K562 (cell line): ENCODE measurements at regions not wholly inside any gene's neighbourhood (a gene's known extent, or its start where the extent isn't known, plus 50 kb on each side); places are given as distances from the start of the nearest gene placed in this dataset.

Experiments used
- ATAC-seq: fragments of 200-7000 bp; cut with Tn5 transposase; 3 replicates; pipeline ENCODE4 v1.9.1; 2020; ENCODE audit warnings: moderate library complexity
- BruUV-seq: library from RNA; stranded (reverse); fragments of 400-500 nt; replicated peaks from 2 replicates; lab custom pipeline; 2021; lab: Mats Ljungman, UMichigan
- CTCF ChIA-PET: fragments of 300-600 bp; formaldehyde crosslinking; extraction: SDS; loops from one replicate; lab custom pipeline; 2021; ENCODE audit warnings: low intra/inter-chr PET ratio; lab: Yijun Ruan, JAX
- POLR2A ChIA-PET: fragments of 300-600, 350-650 bp; sonication (Branson Sonifier 250); formaldehyde crosslinking; extraction: SDS; loops from one replicate; lab custom pipeline; 2021; ENCODE audit warnings: antibody characterized with exemption, inconsistent platforms; lab: Yijun Ruan, JAX
- DNase-seq, 4 experiments: peaks; one replicate each; pipeline versions ENCODE4 v3.0.0 to v3.0.0-alpha.2; 2011 to 2018; ENCODE audit warnings: low spot score in 3 of 4, mixed read lengths in 3 of 4; ENCODE audit errors: extremely low read depth in 1 of 4
- FAIRE-seq: peaks from 2 replicates; lab custom pipeline; 2011; peaks lifted over from hg19 to GRCh38; lab: Jason Lieb, UNC
- H2AFZ ChIP-seq: 2 replicates; pipeline ENCODE4 v1.6.0; 2011; ENCODE audit warnings: low read depth, low read length, control low read depth, inconsistent platforms
- H3K27ac ChIP-seq: fragments of 200-600 bp; 3 replicates; pipeline ENCODE4 v1.8.0; 2011; ENCODE audit warnings: low read depth, mild to moderate bottlenecking, control low read depth, inconsistent platforms, low read length, moderate library complexity, mixed read lengths; ENCODE audit errors: extremely low read depth
- H3K27me3 ChIP-seq, 2 experiments: fragments of 300-600 bp in 1 of 2; 2 replicates in 1 of 2; 3 replicates in 1 of 2; pipeline versions ENCODE4 v1.6.0 to v1.8.0; 2011; ENCODE audit warnings: inconsistent platforms in 2 of 2, low read length in 2 of 2, mild to moderate bottlenecking in 1 of 2, mixed read lengths in 1 of 2, moderate library complexity in 1 of 2; ENCODE audit not compliant: control insufficient read depth in 2 of 2, insufficient read depth in 2 of 2
- H3K36me3 ChIP-seq: fragments of 300-600 bp; 3 replicates; pipeline ENCODE4 v1.8.0; 2011; ENCODE audit warnings: mild to moderate bottlenecking, low read length, inconsistent platforms; ENCODE audit not compliant: control insufficient read depth, insufficient read depth
- H3K4me1 ChIP-seq, 2 experiments: fragments of 200-600 bp in 1 of 2; replicated peaks in 1 of 2; 2 replicates in 1 of 2; 3 replicates in 1 of 2; pipeline versions ENCODE4 v1.5.1 to v1.8.0; 2011; ENCODE audit warnings: inconsistent platforms in 2 of 2, low read length in 2 of 2, mild to moderate bottlenecking in 1 of 2, mixed read lengths in 1 of 2, moderate library complexity in 1 of 2; ENCODE audit not compliant: control insufficient read depth in 2 of 2, insufficient read depth in 2 of 2
- H3K4me2 ChIP-seq: 2 replicates; pipeline ENCODE4 v1.6.1; 2011; ENCODE audit warnings: low read length, control low read depth, inconsistent platforms, mixed read lengths; ENCODE audit not compliant: insufficient read depth
- H3K4me3 ChIP-seq: fragments of 200-600 bp; sonication (generic), shearing (Covaris generic); 2 replicates; pipeline ENCODE4 v1.5.1; 2016; ENCODE audit warnings: control low read depth, inconsistent platforms
- H3K79me2 ChIP-seq: fragments of 200-600 bp; 3 replicates; pipeline ENCODE4 v1.8.0; 2011; ENCODE audit warnings: low read length, inconsistent platforms; ENCODE audit not compliant: control insufficient read depth, insufficient read depth
- H3K9ac ChIP-seq, 2 experiments: 2 replicates each; pipeline versions ENCODE4 v1.6.0 to v1.6.1; 2011; ENCODE audit warnings: low read depth in 2 of 2, low read length in 2 of 2, control low read depth in 1 of 2, inconsistent platforms in 1 of 2, mild to moderate bottlenecking in 1 of 2, mixed read lengths in 1 of 2; ENCODE audit not compliant: insufficient read depth in 1 of 2
- H3K9me1 ChIP-seq: one replicate; pipeline ENCODE4 v1.6.0; 2011; ENCODE audit warnings: inconsistent platforms, mild to moderate bottlenecking, low read length, moderate library complexity; ENCODE audit not compliant: control insufficient read depth, insufficient read depth
- H3K9me3 ChIP-seq: replicated peaks from 2 replicates; pipeline ENCODE4 v1.5.1; 2011; ENCODE audit warnings: low read depth, low read length, inconsistent platforms; ENCODE audit not compliant: control insufficient read depth, insufficient read depth
- H4K20me1 ChIP-seq: replicated peaks from 2 replicates; pipeline ENCODE4 v1.6.1; 2011; ENCODE audit warnings: low read length, inconsistent platforms, mixed read lengths; ENCODE audit not compliant: control insufficient read depth, insufficient read depth
- C11orf30 ChIP-seq: fragments of 450-650 bp; IDR thresholded peaks from 2 replicates; pipeline ENCODE4 v1.6.1; 2016; ENCODE audit warnings: low read depth, mild to moderate bottlenecking
- DDX20 ChIP-seq: fragments of 450-650 bp; IDR thresholded peaks from 2 replicates; pipeline ENCODE4 v1.6.1; 2016; ENCODE audit warnings: missing genetic modification characterization, low read depth, mild to moderate bottlenecking, missing compliant biosample characterization, moderate library complexity
- MAFG ChIP-seq: fragments of 450-650 bp; conservative IDR thresholded peaks from 2 replicates; pipeline ENCODE4 v1.6.1; 2016; ENCODE audit warnings: missing genetic modification characterization, missing compliant biosample characterization
- NUFIP1 ChIP-seq: fragments of 450-650 bp; IDR thresholded peaks from 2 replicates; pipeline ENCODE4 v1.6.1; 2018; ENCODE audit not compliant: partially characterized antibody
- PHTF2 ChIP-seq: fragments of 250-450 bp; sonication (Bioruptor Pico); IDR thresholded peaks from 2 replicates; pipeline ENCODE4 v1.5.0; 2021; ENCODE audit warnings: mild to moderate bottlenecking
- SMAD3 ChIP-seq: fragments of 450-650 bp; formaldehyde crosslinking; conservative IDR thresholded peaks from 2 replicates; pipeline ENCODE4 v1.4.0; 2020; ENCODE audit warnings: mild to moderate bottlenecking
- TCF7L2 ChIP-seq: fragments of 150-350 bp; IDR thresholded peaks from 2 replicates; pipeline ENCODE4 v1.6.1; 2016; ENCODE audit warnings: low read depth, mild to moderate bottlenecking, low read length, moderate library complexity
- ZNF3 ChIP-seq: fragments of 250-450 bp; sonication (Bioruptor Pico); IDR thresholded peaks from 2 replicates; pipeline ENCODE4 v1.5.0; 2021; ENCODE audit warnings: mild to moderate bottlenecking, moderate library complexity
- ZNF316 ChIP-seq: fragments of 450-650 bp; IDR thresholded peaks from 2 replicates; pipeline ENCODE4 v1.6.1; 2016
- ZNF512 ChIP-seq: IDR thresholded peaks from 2 replicates; pipeline ENCODE4 v1.6.1; 2016; ENCODE audit warnings: missing genetic modification characterization, missing compliant biosample characterization
- ZNF780A ChIP-seq: fragments of 250-450 bp; sonication (Bioruptor Pico); IDR thresholded peaks from 2 replicates; pipeline ENCODE4 v1.5.0; 2021; ENCODE audit warnings: mild to moderate bottlenecking
- WGBS: fragments of 100-300 bp; shearing (Covaris generic); methylation state at CpG from one replicate; pipeline ENCODE4 v1.1.6; 2016; ENCODE audit warnings: low coverage, mixed read lengths; ENCODE audit not compliant: insufficient coverage; ENCODE audit errors: missing lambda C conversion rate; 5-methylcytosine and 5-hydroxymethylcytosine counted together
- in situ Hi-C: fragments of 300-500 bp; cut with MboI; formaldehyde crosslinking; loops from 4 replicates; pipeline ENCODE4 v1.15.0; 2018; ENCODE audit warnings: inconsistent platforms, mixed read lengths
- intact Hi-C: fragments of 100-400 bp; cut with micrococcal nuclease; formaldehyde crosslinking; loops from 2 replicates; pipeline ENCODE4 v1.14.2; 2022

GRCh38 chr6:917296-917695, 224.4 kb upstream of the EXOC2 start (continued):
- TF ChIP-seq ZNF780A (CRISPR knock-in tag) (no peak), NUFIP1 (no peak), SMAD3 (CRISPR knock-in tag) (no peak), ZNF3 (no peak), PHTF2 (no peak), TCF7L2 (no peak), ZNF512 (tag) (no peak)

- WGBS: 4% methylated on average over 8 of the region's 8 CpGs
Measured at GRCh38 chr6:916131-916530, 223.2 kb upstream of the EXOC2 start.

More at GRCh38 chr6:916131-916530, 223.2 kb upstream of the EXOC2 start:
- CTCF ChIA-PET: no interaction called here
- Histone ChIP-seq H3K36me3 (no peaks in the 10 kb centered on the region), H3K4me2 (no peak overlapping the region), H3K4me1 (no peaks in the 10 kb centered on the region), H3K9ac (no peak overlapping the region), H4K20me1 (no peaks in the 10 kb centered on the region), H2AFZ (no peak overlapping the region), H3K27me3 (no peaks in the 10 kb centered on the region; a peak in 1 of 5 replicates), H3K4me3 (no peak overlapping the region), H3K79me2 (no peaks in the 10 kb centered on the region), H3K27ac (no peak overlapping the region), H3K9me3 (no peaks in the 10 kb centered on the region), H3K9me1 (no peaks in the 10 kb centered on the region)
- FAIRE-seq (no peak), ATAC-seq (no peak), DNase-seq (no peak)
- peak; percentile 32; the same call in 1 of the 2 replicates for TF ChIP-seq C11orf30
- TF ChIP-seq ZNF316: peak; percentile 36
- TF ChIP-seq MAFG (tag): 0 out of 2 replicates have a peak, but pooled peaks have one; percentile 24
- TF ChIP-seq DDX20 (tag): no peak
- intact Hi-C loops (no loop called here), in situ Hi-C loops (no loop called here)
- no TSS peak for BruUV-seq
- POLR2A ChIA-PET: no interaction called here
